ENCODE measurements at regions not wholly inside any gene's neighbourhood (a gene's known extent, or its start where the extent isn't known, plus 50 kb on each side); places are given as distances from the start of the nearest gene placed in this dataset.

DNA sequence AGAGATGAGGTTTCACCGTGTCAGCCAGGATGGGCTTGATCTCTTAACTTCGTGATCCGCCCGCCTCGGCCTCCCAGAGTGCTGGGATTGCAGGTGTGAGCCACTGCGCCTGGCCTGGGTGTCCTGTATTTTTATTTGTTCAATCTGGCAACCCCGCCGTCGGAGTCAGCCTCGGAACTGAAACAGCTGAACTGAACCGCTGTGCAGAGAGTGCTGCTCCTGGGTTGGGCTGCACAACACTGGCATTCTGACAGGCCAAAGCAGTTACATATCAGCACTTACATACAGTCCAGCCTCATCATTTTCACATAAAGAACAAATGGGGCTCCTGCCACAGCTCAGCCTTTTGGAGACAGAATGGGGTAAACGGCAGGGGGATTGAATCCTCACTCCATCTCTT lies 185.6 kb downstream of the C9orf50 start:
- DNase-seq: peak in 1 of 5 donors; percentile 27
- Histone ChIP-seq H3K27me3 (peaks cover 0 to 27% (median 0%) of the 10 kb centered on the region in 9 donors), H3K4me3 (no peak overlapping the region), H3K36me3 (no peaks in the 10 kb centered on the region), H3K9me3 (peaks cover 0 to 4% (median 0%) of the 10 kb centered on the region in 12 donors), H3K4me1 (peaks cover 0 to 27% (median 14%) of the 10 kb centered on the region in 12 donors), H3K27ac (no peak overlapping the region)
- no peak for TF ChIP-seq POLR2A (IDR thresholded peaks at IDR 0.05)
- TF ChIP-seq CTCF (IDR thresholded peaks at IDR 0.05): no peak
- ATAC-seq: no peak
- WGBS, 4 donors: 67 to 75% (median 71%) methylated on average over 12 of the region's 12 CpGs
- intact Hi-C loops (cut with DNase I): no loop called here

- ATAC-seq (no peak), DNase-seq (peak in 1 of 5 donors; percentile 5)
- Histone ChIP-seq H3K9me3 (peaks cover 0 to 1% (median 0%) of the 10 kb centered on the region in 12 donors), H3K4me1 (peaks cover 0 to 27% (median 14%) of the 10 kb centered on the region in 12 donors), H3K27ac (no peak overlapping the region), H3K4me3 (no peak overlapping the region), H3K36me3 (no peaks in the 10 kb centered on the region), H3K27me3 (peaks cover 0 to 23% (median 0%) of the 10 kb centered on the region in 9 donors)
- intact Hi-C loops (cut with DNase I): no loop called here
- no peak for TF ChIP-seq POLR2A (IDR thresholded peaks at IDR 0.05)
- no peak for TF ChIP-seq CTCF (IDR thresholded peaks at IDR 0.05)
- 46 to 54% (median 50%) methylated on average over 2 of the region's 2 CpGs for WGBS, 4 donors
Measured at GRCh38 chr9:129434187-129434586, 186.7 kb downstream of the C9orf50 start.

DNA sequence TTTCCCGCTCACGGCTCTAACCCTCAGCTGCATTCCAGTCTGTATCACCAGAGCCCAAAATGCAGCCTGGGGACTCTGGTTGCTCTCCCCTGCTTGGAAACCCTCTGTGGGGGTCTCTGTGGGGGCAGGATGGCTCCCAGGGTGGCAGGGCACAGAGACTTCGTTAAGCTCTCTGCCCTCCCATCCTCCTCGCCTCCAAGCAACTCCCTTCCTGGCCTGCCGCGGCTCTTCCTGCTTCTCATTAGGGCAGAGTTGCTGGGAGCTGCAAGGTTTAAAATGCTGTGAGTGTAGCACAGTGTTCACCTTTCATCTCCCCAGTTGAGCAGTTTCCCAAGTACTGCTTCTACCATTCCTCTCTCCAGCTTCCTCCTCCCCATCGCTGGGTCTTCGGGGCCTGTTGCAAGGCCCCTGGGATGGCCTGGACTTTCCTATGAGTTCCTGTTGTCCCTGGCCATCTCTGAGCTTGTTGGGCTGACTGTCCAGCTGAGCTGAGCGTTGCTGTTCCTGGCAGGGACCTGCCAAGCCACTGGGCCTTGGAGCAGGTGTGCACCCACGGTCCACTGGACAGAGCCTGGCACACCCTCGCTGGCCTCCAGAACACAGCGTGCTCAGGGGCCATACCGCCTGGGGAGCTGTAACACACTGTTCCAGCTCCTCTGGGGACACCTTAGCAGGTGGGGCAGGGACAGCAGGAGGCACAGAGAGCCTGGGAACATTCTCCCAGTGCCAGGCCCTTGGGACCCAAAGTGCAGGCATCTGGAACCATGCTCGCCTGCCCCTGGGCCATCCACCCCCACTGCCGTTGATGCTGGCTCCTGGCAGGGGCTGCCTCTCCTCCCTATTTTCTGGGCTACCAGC lies 188.4 kb downstream of the C9orf50 start:
- intact Hi-C loops (cut with DNase I): no loop called here
- no peak overlapping the region for H3K4me3 ChIP-seq
- no peaks in the 10 kb centered on the region for H3K9me3 ChIP-seq
- H3K4me1 ChIP-seq: peaks cover 0 to 17% (median 8%) of the 10 kb centered on the region in 12 donors
- no peaks in the 10 kb centered on the region for H3K36me3 ChIP-seq
- peaks cover 0 to 11% (median 0%) of the 10 kb centered on the region in 9 donors for H3K27me3 ChIP-seq
- WGBS, 4 donors: 55 to 70% (median 62%) methylated on average over 15 of the region's 15 CpGs
- no peak for TF ChIP-seq POLR2A (IDR thresholded peaks at IDR 0.05)
- TF ChIP-seq CTCF (IDR thresholded peaks at IDR 0.05): no peak
- DNase-seq (peak in 1 of 5 donors; percentile 29), ATAC-seq (peak in 1 of 4 donors; percentile 11)
- H3K27ac ChIP-seq: peak overlapping the region in 1 of 12 donors; percentile 45

DNA sequence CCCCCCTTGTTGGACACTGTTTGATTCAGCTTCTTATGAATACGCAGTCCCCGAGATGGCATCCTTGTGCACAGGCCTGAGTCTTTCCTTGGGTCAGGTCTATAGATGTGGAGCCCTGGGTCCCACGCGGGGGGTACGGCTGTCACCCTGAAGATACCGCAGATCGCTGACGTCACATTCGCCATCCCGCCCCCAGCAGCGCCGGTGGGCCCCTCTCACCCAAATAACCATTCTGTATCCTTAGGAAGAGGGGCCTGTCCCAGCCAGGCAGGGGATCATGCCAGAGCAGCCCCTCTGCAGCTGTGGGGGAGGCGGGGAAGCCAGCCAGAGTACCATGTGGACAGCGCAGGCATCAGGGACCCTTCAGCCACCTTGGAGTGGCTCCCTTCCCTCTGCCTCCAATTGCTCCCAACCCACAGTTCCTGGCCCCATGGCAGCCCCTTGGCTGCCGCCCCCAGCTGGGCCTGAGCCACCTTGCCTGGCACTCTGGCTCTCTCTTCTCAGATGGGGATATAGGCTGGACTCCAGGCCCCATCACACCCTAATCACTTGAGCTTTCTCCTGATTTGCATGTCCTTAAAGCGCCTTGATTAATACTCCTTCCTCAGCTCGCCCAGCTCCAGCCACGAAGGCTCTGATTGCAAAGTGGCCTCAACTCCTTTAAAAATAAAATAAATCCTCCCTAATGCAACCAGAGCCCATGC lies 189.8 kb downstream of the C9orf50 start:
- H3K36me3 ChIP-seq: no peaks in the 10 kb centered on the region
- H3K9me3 ChIP-seq: no peaks in the 10 kb centered on the region
- peak in 1 of 5 donors; percentile 9 for DNase-seq
- H3K4me3 ChIP-seq: no peak overlapping the region
- intact Hi-C loops (cut with DNase I): no loop called here
- H3K27me3 ChIP-seq: no peaks in the 10 kb centered on the region
- 83 to 92% (median 87%) methylated on average over 18 of the region's 18 CpGs for whole genome bisulfite sequencing, 4 donors
- peaks cover 0 to 12% (median 0%) of the 10 kb centered on the region in 12 donors for H3K4me1 ChIP-seq
- H3K27ac ChIP-seq: no peak overlapping the region
- no peak for ATAC-seq
- TF ChIP-seq CTCF (IDR thresholded peaks at IDR 0.05): no peak
- TF ChIP-seq POLR2A (IDR thresholded peaks at IDR 0.05): no peak

All from heart left ventricle (tissue), 16 donors.